GM12878 (cell line): ENCODE measurements at regions not wholly inside any gene's neighbourhood (a gene's known extent, or its start where the extent isn't known, plus 50 kb on each side); places are given as distances from the start of the nearest gene placed in this dataset.

ENCODE experiments used
- BCLAF1 ChIP-seq: fragments of 450-650 bp; IDR thresholded peaks from 2 replicates; pipeline ENCODE4 v1.6.1; 2017; ENCODE audit warnings: antibody characterized with exemption, mild to moderate bottlenecking, moderate library complexity
- CEBPZ ChIP-seq: fragments of 150-350 bp; IDR thresholded peaks from 2 replicates; pipeline ENCODE4 v1.6.1; 2016; ENCODE audit warnings: low read depth, low read length
- CHD2 ChIP-seq: IDR thresholded peaks from 2 replicates; pipeline ENCODE4 v1.6.1; 2011; ENCODE audit warnings: low read depth, low read length, improper control_type of control experiment, borderline replicate concordance
- FOXK2 ChIP-seq: fragments of 450-650 bp; IDR thresholded peaks from 2 replicates; pipeline ENCODE4 v1.6.1; 2017; ENCODE audit warnings: mild to moderate bottlenecking, moderate library complexity
- NBN ChIP-seq: fragments of 450-650 bp; IDR thresholded peaks from 2 replicates; pipeline ENCODE4 v1.6.1; 2016
- PBX3 ChIP-seq: IDR thresholded peaks from 2 replicates; pipeline ENCODE4 v1.6.1; 2011; ENCODE audit warnings: mild to moderate bottlenecking, low read depth, low read length, moderate library complexity; ENCODE audit not compliant: insufficient replicate concordance
- USF1 ChIP-seq: IDR thresholded peaks from 2 replicates; pipeline ENCODE4 v1.6.1; 2011; ENCODE audit warnings: borderline replicate concordance, low read depth, mild to moderate bottlenecking, moderate library complexity, mixed read lengths, low read length; ENCODE audit not compliant: insufficient read depth; ENCODE audit errors: extremely low read length

- TF ChIP-seq BCLAF1 (no peak), CEBPZ (no peak), USF1 (no peak), NBN (no peak), FOXK2 (no peak), CHD2 (no peak), PBX3 (no peak)
These were observed 70.4 kb downstream of the GLYATL1 start (continued) for GRCh38 chr11:59009661-59010060.
